NCI-H2196 (cell line): ENCODE measurements at regions not wholly inside any gene's neighbourhood (a gene's known extent, or its start where the extent isn't known, plus 50 kb on each side); places are given as distances from the start of the nearest gene placed in this dataset.

Source experiments
- DNase-seq: peaks from one replicate; lab custom pipeline; 2025; ENCODE audit not compliant: unreplicated experiment; lab: John Stamatoyannopoulos, UW

DNA sequence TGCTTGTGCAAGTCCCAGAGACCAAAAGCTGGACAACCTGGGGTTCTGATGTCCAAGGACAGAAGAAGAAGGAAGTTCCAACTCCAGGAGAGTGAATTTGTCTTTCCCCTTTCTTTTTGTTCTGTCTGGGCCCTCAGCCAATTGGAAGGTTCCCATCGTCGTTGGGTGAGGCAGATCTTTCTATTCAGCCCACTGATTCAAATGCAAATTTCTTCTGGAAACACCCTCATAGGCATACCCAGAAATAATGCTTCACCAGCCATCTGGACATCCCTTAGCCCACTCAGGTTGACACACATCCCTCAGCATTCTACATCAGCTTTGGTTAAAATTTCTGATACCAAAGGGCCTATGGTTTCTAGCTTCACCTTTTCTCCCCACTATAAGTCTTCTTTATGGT, 156.5 kb downstream of the SP3 start:
- no peak for DNase-seq

DNA sequence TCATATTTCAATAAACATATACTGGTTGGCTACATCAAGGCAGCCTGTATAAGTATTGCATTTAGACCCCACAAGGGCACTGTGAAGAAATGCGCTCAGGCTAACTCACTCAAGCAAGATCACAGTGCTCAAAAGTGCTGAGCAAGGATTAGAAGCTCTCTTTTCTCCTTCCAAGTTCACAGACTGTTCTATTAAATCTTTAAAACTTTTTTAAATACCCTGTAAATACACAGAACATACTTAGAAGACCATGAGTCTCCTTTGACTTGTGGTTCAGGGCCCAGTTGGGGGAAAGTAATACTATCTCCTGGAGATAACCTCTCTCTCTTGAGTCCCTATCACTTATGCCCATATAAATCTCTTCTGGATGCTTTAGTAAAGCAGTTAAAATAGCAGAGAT, 152.9 kb downstream of the SP3 start:
- DNase-seq = no peak

DNA sequence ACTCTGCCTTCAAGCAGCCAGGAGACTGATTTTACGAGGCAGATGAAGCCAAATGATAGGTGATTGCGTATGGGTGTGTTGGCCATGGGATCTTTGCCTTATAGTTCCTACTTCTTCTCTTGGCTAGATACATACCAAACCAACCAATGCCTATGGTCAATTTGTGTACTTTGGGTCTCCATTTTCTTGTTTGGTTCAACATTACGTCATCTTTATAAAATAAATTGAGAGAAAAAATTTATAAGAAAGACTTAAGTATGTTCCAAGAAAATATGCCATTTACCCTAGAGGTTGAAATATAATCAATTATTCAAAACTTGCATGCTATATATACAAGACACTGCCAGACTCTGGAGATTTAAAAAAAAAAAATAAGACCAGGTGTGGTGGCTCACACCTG, 150.9 kb downstream of the SP3 start:
- no peak for DNase-seq

DNA sequence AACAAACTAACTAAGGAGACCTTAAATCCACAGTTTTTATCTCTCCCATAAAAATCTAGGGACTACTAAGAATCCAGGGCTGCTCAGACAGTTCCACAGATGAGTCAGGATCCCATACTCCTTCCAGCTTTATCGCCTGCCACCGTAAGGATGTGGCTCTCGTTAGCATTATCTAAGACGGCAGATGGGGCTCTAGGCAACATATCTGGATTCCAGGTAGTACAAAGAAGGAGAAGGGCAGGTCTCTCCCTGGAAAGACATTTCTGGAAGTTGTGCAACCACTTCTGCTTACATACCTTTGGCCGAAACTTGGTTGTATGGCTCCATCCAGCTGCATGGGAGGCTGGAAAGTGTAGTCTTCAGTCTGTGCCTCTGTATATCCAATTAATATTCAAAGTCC, 149.4 kb downstream of the SP3 start:
- no peak for DNase-seq

DNA sequence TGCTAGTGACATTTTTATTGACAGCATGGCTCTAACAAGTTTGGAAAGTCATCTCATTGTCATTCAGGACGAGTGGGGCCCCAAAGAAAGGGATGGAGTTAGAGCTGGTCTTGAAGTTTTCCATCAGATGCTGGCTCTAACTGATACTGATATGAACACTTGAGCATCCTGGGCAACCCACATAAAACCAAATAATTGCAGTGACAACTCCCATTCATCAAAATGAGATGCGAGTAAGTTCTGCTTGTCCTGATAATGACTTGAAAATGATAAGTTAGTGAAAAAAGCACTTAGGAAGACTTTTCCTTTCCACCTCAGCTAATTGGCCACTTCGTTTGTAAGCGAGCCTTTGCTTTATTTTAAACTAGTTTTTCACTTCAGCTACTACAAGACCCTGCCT, 147.6 kb downstream of the SP3 start:
- DNase-seq = no peak

DNA sequence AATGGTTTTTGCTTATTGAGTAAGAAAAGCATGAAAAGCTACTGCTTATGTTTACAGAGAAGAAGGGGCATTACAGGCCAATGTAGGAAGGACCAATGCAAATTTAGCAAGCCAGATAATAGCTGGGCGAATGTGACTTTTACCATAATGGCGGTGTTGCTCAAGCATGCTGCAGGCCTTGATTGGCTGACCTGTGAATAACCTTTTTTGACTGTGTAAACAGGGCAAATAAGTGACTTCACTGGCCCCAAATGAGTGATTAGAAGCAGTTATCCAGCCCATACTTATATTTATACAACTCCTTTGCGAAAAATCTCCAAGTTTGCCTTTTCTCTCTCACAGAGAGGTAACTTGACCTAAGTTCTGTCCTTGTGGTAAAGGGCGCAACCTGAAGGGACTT, 146.9 kb downstream of the SP3 start:
- no peak for DNase-seq

DNA sequence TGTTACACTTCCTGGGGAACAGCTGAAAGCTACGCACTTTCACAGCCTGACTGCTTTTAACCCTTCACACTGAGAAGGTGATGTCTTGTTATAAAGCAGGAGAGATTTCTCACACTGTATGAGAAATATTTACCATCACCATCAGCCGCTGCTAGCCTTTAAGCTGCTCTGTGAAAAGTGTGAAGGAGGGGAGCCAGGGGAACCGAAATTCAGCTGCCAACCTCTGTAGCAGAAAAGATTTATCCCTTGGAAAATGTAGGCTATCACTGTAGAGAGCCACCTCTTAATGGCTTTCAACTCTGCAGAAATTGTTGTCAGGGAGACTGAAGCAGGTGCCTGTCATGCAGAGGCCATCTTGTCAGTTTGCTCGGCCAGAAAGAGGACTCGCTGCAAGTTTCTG, 145.3 kb downstream of the SP3 start:
- no peak for DNase-seq

DNA sequence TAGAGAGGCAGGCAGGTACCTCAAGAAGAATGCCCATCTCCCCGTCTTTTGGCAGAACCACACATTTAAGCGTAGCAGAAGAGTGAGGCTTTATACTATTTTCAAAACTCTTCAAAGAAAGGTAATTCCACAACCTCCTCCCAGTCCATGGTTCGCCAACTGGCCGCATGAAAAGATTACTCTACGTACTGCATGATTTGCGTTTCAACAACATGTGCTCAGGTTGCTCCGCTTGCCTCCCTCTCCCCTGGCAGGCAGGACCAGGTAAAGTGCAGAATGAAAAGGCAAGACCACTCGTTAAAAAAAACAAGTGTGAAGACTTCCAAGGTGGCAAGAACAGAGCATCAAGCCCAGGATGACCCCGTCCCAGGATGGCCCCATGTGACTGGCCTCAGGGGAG, 143.7 kb downstream of the SP3 start:
- no peak for DNase-seq

DNA sequence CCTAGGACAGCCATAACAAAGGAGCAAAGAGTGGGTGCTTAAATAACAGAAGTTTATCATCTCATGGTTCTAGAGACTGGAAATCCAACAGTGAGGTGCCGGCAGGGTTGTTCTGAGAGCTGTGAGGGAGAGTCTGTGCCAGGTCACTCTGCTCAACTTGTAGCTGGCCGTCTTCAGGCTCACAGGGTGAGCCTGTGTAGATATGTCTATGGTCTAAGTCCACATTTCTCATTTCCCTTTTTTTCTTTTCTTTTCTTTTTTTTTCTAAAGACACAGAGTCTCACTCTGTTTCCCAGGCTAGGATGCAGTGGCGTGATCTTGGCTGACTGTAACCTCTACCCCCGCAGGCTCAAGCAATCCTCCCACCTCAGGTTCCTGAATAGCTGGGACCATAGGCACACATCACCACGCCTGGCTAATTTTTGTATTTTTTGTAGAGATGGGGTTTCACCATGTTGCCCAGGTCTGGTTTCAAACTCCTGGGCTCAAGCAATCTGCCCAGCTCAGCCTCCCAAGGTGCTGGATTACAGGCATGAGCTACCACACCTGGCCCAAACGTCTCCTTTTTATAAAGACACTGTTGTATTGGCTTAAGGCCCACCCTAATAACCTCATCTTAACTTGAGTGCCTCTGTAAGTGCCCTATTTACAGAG, 142.2 kb downstream of the SP3 start:
- DNase-seq = no peak

DNA sequence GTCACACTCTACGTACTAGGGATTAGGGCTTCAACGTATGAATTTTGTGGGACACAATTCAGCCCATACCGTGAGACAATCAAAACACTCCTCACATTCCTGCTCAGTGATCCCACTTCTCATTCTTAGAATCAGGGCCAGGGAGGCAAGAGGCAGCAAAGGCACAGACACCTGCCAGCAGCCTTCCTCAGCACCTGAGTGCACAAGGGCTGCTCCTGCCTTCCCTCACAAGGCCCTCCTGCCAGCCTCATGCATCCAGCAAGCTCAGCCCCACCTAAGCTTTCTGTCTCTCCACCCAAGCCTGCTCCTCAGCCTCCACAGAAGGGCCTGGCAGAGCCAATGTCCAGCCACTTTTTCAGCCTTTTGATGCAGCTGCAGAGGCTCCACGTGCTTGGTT, 141.6 kb downstream of the SP3 start:
- DNase-seq = no peak

DNA sequence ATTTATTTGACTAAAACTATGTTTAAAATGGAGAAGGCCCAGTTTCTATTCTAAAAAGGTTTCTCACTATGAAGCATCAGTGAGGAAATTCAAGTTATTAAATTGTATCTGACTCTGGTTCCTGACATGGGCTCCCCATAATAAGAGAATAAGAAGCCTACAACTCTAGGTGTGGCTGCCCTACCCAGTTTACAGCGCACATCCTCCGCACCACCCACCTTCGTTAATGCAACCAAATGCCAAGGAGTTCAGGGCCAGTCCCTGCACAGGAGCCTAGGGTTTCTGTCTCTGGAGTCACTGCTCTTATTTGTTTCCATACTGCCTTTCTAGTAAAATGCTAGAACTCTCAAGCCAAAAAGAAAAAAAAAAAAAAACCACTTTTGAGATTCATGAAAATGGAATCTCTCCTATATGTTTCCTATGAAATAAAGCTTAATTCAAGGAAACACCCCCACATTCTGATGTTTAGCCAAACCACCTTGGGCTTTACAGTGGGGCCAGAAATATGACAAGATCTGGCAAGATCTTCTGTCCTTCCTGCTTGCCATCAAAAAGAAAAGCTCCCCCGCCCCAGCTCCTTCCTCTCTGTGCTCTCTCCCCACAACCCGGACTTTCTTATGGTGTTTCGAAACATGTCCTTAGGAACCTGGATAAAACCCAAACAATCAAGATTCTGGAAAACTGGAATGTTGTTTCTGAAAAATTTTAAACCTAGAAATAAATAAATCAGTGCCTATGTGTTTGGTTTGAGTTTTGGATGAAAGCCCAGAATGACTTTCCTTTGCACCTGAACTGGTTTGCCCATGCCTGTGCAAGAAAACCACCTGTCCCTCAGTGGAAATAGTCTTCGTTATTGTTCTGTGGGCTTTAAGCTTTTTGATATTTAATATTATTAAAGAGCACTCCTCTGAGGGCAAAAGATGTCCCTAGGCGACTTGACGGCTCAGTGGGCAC, 136.7 kb downstream of the SP3 start:
- DNase-seq = no peak

DNA sequence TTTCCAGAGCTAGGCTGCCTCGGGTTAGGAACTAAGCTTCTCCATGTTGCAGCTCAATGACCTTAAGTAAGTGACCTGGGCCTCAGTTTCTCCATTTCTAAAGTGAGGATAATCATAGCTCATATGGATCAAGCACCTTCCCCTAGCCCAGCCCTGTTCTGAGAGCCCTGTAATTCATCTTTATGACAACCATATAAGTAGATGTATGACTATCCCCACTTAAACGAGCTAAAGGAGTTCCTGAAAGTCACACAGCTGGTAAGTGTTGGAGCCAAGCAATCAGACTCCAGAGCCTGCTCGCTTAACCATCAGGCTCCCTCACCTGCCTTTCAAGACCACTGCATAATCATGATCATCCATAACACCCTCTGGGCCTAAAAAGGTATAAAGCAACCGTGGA, 135.4 kb downstream of the SP3 start:
- no peak for DNase-seq

DNA sequence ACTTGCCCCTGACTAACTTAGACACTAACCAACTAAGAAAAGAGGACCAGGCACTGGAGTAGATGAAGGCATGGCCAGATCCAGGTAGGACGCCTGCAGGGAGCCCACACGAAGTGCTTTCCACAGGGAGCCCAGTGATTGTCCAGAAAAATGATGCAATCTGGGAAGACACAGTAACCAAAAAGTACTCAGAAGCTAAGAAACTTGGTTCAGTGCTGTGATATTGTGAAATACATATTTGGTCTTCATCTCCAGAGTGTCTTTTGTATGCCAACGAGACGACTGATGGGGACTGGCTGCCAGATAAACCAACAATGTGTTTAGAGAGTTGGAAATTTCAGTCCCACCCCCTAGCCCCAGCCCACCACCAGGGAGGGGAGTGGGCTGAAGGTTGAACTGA, 135.0 kb downstream of the SP3 start:
- no peak for DNase-seq

DNA sequence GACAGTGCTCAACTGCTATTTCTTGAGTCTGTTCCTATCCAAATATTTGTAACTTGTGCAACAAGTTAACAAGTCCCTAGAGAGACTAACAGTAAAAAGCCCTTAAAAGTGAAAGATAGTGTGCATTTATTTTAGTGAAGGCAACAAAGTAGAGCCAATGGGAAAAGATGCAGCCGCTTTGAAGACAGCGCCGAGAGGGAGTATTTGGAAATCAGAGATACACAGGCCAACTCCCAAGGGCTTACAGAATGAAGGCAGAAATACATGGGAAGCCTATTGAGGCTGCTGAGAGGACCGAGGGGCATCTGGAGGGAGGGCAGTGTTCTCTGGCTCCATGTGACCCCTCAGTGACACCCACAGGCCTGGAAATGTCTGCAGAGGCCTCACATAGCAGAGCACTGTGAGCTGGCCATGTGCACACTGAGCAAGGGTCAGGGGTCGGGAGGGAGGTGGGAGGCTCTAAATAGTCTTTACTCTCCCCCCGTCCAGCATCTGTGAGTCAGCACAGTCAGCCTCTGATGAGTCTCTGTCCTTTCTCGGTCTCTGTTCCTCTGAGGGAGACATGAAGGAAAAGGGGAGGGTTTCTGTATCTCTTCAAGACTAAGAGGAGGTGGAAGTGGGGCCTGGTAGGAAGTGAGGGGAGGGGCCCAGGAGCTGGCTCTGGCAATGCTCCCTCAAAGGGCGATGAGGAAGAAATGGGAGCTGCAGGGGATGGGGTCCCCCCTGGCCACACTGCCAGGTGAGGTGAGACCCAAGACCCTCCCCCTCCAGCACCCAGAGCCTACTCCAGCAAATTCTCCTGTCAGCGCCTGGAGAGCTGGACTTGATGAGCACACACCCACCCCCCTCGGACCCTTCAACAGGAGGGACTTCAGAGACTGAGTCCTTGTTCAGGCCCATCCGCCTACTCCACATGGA, 133.6 kb downstream of the SP3 start:
- DNase-seq = no peak

DNA sequence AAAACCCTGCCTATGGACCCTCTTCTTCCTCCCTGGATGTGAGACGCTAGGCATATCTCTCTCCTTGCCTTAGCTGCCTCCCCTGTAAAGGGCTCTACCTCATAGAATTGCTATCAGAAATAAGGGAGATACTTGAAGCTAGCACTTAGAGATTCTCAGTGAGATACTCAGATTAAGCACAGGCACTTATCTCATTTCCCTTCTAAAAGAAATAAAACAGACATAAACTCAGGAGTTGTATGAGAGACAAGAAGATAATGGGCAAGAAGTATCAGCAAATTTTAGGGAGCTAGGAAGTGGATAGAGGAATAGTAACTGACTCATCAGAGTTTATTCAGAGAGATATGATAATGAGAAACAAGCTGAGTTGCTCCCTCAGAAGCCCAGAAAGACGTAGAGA, 131.0 kb downstream of the SP3 start:
- no peak for DNase-seq

DNA sequence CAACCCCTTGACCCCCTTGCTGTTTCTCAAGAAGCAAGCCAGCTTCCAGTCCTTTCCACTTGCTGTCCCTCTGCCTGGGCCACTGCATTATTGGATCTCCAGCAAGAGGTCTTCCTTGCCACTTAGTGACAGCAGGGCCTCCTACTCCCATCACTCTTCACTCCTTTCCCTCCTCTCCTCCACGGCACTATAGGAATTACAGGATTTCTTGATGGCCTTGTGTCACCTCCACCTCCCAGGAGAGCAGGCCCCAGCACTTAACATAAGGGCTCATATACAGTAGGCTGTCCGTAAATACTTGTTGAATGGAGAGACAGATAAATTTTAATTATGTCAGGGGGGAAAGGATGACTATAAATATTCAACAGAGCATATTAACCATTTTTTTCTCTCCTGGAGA, 129.4 kb downstream of the SP3 start:
- DNase-seq = no peak

DNA sequence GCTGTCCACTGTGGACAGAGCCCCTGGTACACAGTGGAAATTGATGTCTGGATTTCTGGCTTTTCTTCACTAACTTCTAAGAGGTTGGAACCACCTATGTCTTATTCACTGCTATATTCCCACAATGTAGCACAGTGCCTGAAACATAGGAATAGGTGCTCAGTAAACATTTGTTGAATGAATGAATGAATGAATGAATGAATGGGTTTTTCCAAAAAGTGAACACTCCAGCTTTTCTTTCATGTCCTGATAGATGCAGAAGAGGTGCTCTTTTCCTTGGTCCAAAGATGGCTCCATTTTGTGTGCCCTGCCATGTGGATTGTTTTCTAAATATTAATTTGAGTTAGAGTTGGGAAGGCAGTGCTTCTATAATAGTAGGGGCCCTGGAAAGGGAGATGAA, 124.1 kb downstream of the SP3 start:
- DNase-seq = no peak

DNA sequence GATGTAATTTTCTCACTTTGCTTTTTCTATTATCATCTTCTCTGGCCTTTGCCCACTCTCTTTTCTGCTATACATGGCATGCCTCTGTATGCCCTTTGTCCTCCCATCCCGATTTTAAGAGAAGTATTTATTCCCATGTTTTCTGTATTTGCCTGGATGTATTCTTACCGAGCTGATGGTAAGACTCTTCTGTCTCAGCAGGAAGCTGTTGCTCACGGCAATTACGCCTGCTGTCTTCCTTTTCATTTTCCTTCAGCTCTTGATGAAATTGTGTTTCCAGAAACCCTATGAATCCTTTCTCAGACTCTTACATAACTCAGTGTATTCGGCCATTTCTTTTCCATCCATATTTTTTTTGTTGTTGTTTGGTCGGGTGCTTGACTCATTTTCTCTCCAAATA, 121.6 kb downstream of the SP3 start:
- DNase-seq = no peak

DNA sequence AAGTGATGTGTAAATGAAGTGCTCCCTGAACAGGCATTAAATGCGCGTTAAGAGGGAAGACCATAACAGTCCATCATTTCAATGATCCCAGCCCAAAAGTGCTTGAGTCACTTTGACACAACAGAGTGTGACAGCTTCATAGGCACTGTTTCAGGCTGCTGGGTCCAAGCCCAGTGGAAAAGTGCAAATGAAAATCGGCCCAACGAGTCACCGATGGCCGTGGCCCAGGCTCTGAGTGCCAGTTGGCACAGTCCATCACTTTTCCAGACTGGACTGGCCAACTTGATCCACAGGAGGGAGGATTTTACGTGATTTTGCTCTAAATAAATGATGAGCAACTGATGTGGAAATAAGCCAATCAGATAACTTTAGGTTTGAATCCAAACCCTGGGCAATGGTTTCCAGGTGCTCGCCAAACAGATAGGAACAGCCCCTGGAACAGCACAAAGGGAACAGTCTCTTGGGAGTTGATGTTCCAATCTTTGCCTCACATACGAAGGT, 114.0 kb downstream of the SP3 start:
- peak; percentile 55 for DNase-seq

DNA sequence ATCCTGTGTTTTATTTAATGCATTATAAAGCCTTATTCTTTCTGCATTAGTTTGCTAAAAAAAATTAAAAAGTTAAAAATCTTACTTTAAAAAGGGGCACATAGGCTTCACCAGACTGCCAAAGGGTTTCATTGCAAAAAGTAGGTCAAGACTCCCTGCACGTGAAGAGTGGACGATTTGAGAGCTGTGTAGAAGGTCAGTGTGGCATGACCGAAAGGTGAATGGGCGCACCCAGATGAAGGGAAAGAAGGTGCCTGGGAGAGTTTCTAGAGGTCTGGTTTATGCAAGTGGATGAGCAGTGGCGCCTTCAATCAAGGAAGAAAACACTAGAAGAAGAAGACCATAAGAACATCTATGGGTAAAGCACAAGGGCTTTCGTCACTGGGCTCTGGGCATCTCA, 111.0 kb downstream of the SP3 start:
- no peak for DNase-seq

DNA sequence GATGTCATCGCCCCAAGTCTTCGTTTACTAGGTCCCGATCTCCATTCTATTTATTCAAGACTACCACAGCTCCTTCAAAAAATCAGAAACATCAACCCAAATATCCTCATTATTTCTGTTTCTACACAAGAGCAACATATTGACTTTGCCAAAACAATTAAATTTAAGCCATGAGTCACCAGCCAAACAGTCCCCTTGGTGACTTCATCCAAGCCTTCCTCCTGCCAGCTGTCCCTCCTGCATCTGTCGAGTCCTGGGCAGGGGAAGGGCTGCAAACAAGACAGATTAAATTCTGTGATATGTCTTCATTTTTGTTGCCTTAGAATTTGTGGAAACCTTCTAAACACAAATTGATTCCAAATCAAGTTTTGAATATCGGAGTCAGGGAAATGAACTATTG, 110.3 kb downstream of the SP3 start:
- DNase-seq = peak; percentile 50
